SU-DHL-6 (cell line): ENCODE measurements at regions not wholly inside any gene's neighbourhood (a gene's known extent, or its start where the extent isn't known, plus 50 kb on each side); places are given as distances from the start of the nearest gene placed in this dataset.

Experiments
- EZH2phosphoT487 ChIP-seq: fragments of 200-600 bp; sonication (generic), shearing (Covaris generic); conservative IDR thresholded peaks from 2 replicates; pipeline ENCODE4 v1.6.1; 2018; ENCODE audit warnings: mild to moderate bottlenecking, antibody characterized with exemption, low read length, moderate library complexity, mixed read lengths
- TF ChIP-seq, protein P1 (sequence below): fragments of 200-600 bp; sonication (generic); IDR thresholded peaks from one replicate; pipeline ENCODE4 v1.5.1; 2017; ENCODE audit warnings: antibody characterized with exemption, mild to moderate bottlenecking, low read length, moderate library complexity; ENCODE audit not compliant: insufficient read depth, poor library complexity, severe bottlenecking

DNA sequence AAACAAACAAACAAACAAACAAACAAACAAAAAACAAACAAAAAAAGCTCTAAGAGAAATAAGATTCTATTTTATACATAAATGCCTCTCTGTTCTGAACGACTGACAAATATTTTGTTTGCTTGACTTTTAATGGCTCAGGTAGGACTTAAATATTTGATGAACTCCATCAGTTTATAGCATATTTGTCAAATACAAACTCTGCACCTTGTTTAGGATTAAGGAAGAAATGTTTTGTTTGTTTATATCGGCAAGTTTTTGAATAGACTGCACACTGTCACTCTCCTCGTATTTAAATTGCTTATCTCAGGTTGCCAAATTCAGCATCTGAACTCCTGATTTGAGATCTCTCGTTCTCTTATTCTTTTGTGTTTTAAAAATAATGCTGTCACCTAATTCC is 1499.7 kb upstream of the SLC10A2 start:
- TF ChIP-seq, protein P1, sequence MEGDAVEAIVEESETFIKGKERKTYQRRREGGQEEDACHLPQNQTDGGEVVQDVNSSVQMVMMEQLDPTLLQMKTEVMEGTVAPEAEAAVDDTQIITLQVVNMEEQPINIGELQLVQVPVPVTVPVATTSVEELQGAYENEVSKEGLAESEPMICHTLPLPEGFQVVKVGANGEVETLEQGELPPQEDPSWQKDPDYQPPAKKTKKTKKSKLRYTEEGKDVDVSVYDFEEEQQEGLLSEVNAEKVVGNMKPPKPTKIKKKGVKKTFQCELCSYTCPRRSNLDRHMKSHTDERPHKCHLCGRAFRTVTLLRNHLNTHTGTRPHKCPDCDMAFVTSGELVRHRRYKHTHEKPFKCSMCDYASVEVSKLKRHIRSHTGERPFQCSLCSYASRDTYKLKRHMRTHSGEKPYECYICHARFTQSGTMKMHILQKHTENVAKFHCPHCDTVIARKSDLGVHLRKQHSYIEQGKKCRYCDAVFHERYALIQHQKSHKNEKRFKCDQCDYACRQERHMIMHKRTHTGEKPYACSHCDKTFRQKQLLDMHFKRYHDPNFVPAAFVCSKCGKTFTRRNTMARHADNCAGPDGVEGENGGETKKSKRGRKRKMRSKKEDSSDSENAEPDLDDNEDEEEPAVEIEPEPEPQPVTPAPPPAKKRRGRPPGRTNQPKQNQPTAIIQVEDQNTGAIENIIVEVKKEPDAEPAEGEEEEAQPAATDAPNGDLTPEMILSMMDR = no peak
- TF ChIP-seq EZH2phosphoT487 = no peak
